Erythroblast (primary cell): ENCODE measurements at regions not wholly inside any gene's neighbourhood (a gene's known extent, or its start where the extent isn't known, plus 50 kb on each side); places are given as distances from the start of the nearest gene placed in this dataset.

Experiments
- GATA1 ChIP-seq: IDR thresholded peaks from 2 replicates; pipeline ENCODE4 v1.6.1; 2011; ENCODE audit warnings: low read depth, mild to moderate bottlenecking, control low read depth, low read length, moderate library complexity
- POLR2A ChIP-seq: IDR thresholded peaks from 2 replicates; pipeline ENCODE4 v1.6.1; 2011; ENCODE audit warnings: mild to moderate bottlenecking, low read length

GRCh38 chr15:97903971-97904572 lies 56.4 kb upstream of the ARRDC4 start:
- TF ChIP-seq POLR2A (no peak), GATA1 (no peak)
